HCT116 (cell line): ENCODE measurements at regions not wholly inside any gene's neighbourhood (a gene's known extent, or its start where the extent isn't known, plus 50 kb on each side); places are given as distances from the start of the nearest gene placed in this dataset.

ENCODE experiments used
- ATAC-seq: fragments of 200-7000 bp; cut with Tn5 transposase; 2 replicates; pipeline ENCODE4 v1.9.1; 2020; ENCODE audit warnings: mild to moderate bottlenecking, moderate library complexity
- BruUV-seq: library from RNA; stranded (reverse); fragments of 400-500 nt; replicated peaks from 2 replicates; lab custom pipeline; 2021; lab: Mats Ljungman, UMichigan
- CTCF ChIA-PET: fragments of 300-600 bp; sonication (Branson Sonifier 250); formaldehyde crosslinking; loops from one replicate; lab custom pipeline; 2021; ENCODE audit warnings: antibody characterized with exemption; lab: Charles Lee
- POLR2A ChIA-PET: fragments of 300-600, 350-600 bp; sonication (Branson Sonifier 250); formaldehyde crosslinking; loops from one replicate; lab custom pipeline; 2021; ENCODE audit warnings: antibody characterized with exemption; lab: Charles Lee
- RAD21 ChIA-PET, 2 experiments: fragments of 300-600 bp; sonication (Branson Sonifier 250); formaldehyde crosslinking; loops; one replicate each; lab custom pipeline; 2023; ENCODE audit warnings: low total read pairs in 2 of 2; ENCODE audit not compliant: uncharacterized antibody in 2 of 2, unreplicated experiment in 2 of 2, low non-redundant PET in 1 of 2; lab: Charles Lee
- DNase-seq: peaks from one replicate; pipeline ENCODE4 v3.0.0-alpha.2; 2010; ENCODE audit warnings: low read depth, low spot score
- H2AFZ ChIP-seq: fragments of 200-600 bp; shearing (Covaris generic), sonication (generic); 2 replicates; pipeline ENCODE4 v1.6.1; 2017; ENCODE audit warnings: low read depth, mixed run types, mixed read lengths, antibody characterized with exemption, low read length; ENCODE audit not compliant: poor library complexity, severe bottlenecking
- H3K27ac ChIP-seq: 2 replicates; pipeline ENCODE4 v1.5.1; 2012; ENCODE audit warnings: low read depth, low read length
- H3K27me3 ChIP-seq: fragments of 200-600 bp; sonication (generic); 2 replicates; pipeline ENCODE4 v1.6.1; 2016; ENCODE audit warnings: mixed run types, low read length, mixed read lengths; ENCODE audit not compliant: insufficient read depth
- H3K36me3 ChIP-seq, 2 experiments: fragments of 200-500 bp in 1 of 2; fragments of 200-600 bp in 1 of 2; sonication (Bioruptor generic) in 1 of 2; sonication (generic) in 1 of 2; 2 replicates each; pipeline versions ENCODE4 v1.5.1 to v1.6.1; 2014 to 2016; ENCODE audit warnings: low read length in 2 of 2, inconsistent platforms in 1 of 2, mixed read lengths in 1 of 2, mixed run types in 1 of 2; ENCODE audit not compliant: insufficient read depth in 2 of 2, control insufficient read depth in 1 of 2
- H3K4me1 ChIP-seq, 2 experiments: fragments of 200-600 bp in 1 of 2; sonication (generic) in 1 of 2; 2 replicates each; pipeline versions ENCODE4 v1.5.1 to v1.6.1; 2012 to 2017; ENCODE audit warnings: low read length in 2 of 2, inconsistent platforms in 1 of 2, mild to moderate bottlenecking in 1 of 2, mixed read lengths in 1 of 2, mixed run types in 1 of 2, moderate library complexity in 1 of 2; ENCODE audit not compliant: insufficient read depth in 2 of 2, control insufficient read depth in 1 of 2
- H3K4me2 ChIP-seq: fragments of 200-600 bp; sonication (generic); 2 replicates; pipeline ENCODE4 v1.6.1; 2017; ENCODE audit warnings: mixed run types, low read length, mixed read lengths
- H3K4me3 ChIP-seq, 2 experiments: fragments of 200-600 bp in 1 of 2; sonication (generic) in 1 of 2; replicated peaks in 1 of 2; 2 replicates each; pipeline ENCODE4 v1.5.1; 2011 to 2016; ENCODE audit warnings: low read length in 2 of 2, control low read depth in 1 of 2, low read depth in 1 of 2, mild to moderate bottlenecking in 1 of 2, mixed read lengths in 1 of 2, mixed run types in 1 of 2
- H3K79me2 ChIP-seq: fragments of 200-600 bp; sonication (generic); 2 replicates; pipeline ENCODE4 v1.6.1; 2017; ENCODE audit warnings: mild to moderate bottlenecking, mixed run types, low read length, moderate library complexity, mixed read lengths; ENCODE audit not compliant: insufficient read depth
- H3K9ac ChIP-seq: fragments of 200-600 bp; sonication (generic); 2 replicates; pipeline ENCODE4 v1.6.1; 2016; ENCODE audit warnings: low read length, mixed read lengths
- H3K9me2 ChIP-seq: fragments of 200-600 bp; sonication (generic), shearing (Covaris generic); 2 replicates; pipeline ENCODE4 v1.6.1; 2017; ENCODE audit warnings: mixed run types, mild to moderate bottlenecking, moderate library complexity; ENCODE audit not compliant: insufficient read depth
- H3K9me3 ChIP-seq, 2 experiments: fragments of 200-500 bp in 1 of 2; fragments of 200-600 bp in 1 of 2; sonication (Bioruptor generic) in 1 of 2; sonication (generic) in 1 of 2; 2 replicates each; pipeline ENCODE4 v1.6.1; 2014 to 2017; ENCODE audit warnings: low read length in 2 of 2, mixed read lengths in 2 of 2, inconsistent platforms in 1 of 2, low read depth in 1 of 2, mild to moderate bottlenecking in 1 of 2, mixed run types in 1 of 2, moderate library complexity in 1 of 2; ENCODE audit not compliant: control insufficient read depth in 1 of 2, insufficient read depth in 1 of 2
- H4K20me1 ChIP-seq: fragments of 200-600 bp; sonication (generic), shearing (Covaris generic); 2 replicates; pipeline ENCODE4 v1.6.1; 2017; ENCODE audit warnings: mixed run types, mild to moderate bottlenecking, moderate library complexity; ENCODE audit not compliant: insufficient read depth
- EZH2 ChIP-seq: fragments of 200-600 bp; sonication (generic); IDR thresholded peaks from 2 replicates; pipeline ENCODE4 v1.6.1; 2017; ENCODE audit warnings: antibody characterized with exemption, mixed run types
- EZH2phosphoT487 ChIP-seq: fragments of 200-600 bp; IDR thresholded peaks from 2 replicates; pipeline ENCODE4 v1.6.1; 2018; ENCODE audit warnings: antibody characterized with exemption, borderline replicate concordance
- MAX ChIP-seq: IDR thresholded peaks from 2 replicates; pipeline ENCODE4 v1.6.1; 2012
- SIN3A ChIP-seq: IDR thresholded peaks from 2 replicates; pipeline ENCODE4 v1.6.1; 2012; ENCODE audit warnings: low read depth
- TCF7L2 ChIP-seq: IDR thresholded peaks from 2 replicates; pipeline ENCODE4 v1.7.0; 2011; ENCODE audit warnings: borderline replicate concordance, inconsistent platforms; ENCODE audit not compliant: insufficient read depth, insufficient read length; ENCODE audit errors: extremely low read depth
- ZBTB33 ChIP-seq: IDR thresholded peaks from 2 replicates; pipeline ENCODE4 v1.6.1; 2011; ENCODE audit warnings: mild to moderate bottlenecking, low read length, moderate library complexity; ENCODE audit not compliant: insufficient replicate concordance; ENCODE audit errors: extremely low read depth
- intact Hi-C: fragments of 100-400 bp; cut with micrococcal nuclease; formaldehyde crosslinking; loops from 2 replicates; pipeline ENCODE4 v1.10.0; 2022

GRCh38 chr12:14216405-14217294 is 148.8 kb upstream of the ATF7IP start:
- CTCF ChIA-PET, result interaction anchor here (1.4 kb wide), 1 partner anchor 22 kb away, joined by 5 read pairs; no protein-coding TSS in a partner anchor
- BruUV-seq, result no TSS peak
- H3K9me2 ChIP-seq, result no peaks in the 10 kb centered on the region
- H4K20me1 ChIP-seq, result no peaks in the 10 kb centered on the region
- H3K9ac ChIP-seq, result no peak overlapping the region
- TF ChIP-seq EZH2phosphoT487 (no peak), SIN3A (no peak), TCF7L2 (no peak), ZBTB33 (no peak), MAX (0 out of 2 replicates have a peak, but pooled peaks have one; percentile 41), EZH2 (no peak)
- no peak for DNase-seq
- H3K36me3 ChIP-seq, result no peaks in the 10 kb centered on the region
- peaks cover 7 to 33% of the 10 kb centered on the region in 2 experiments; a peak in 3 of 4 replicates for H3K4me1 ChIP-seq
- H2AFZ ChIP-seq, result peak overlapping the region; percentile 5
- RAD21 ChIA-PET, result no interaction called here
- H3K4me2 ChIP-seq, result peak overlapping the region; percentile 41
- intact Hi-C loops, result no loop called here
- no peaks in the 10 kb centered on the region for H3K27me3 ChIP-seq
- no peak overlapping the region for H3K27ac ChIP-seq
- H3K9me3 ChIP-seq, result no peaks in the 10 kb centered on the region
- ATAC-seq, result peak; percentile 38; the same call in 1 of the 2 replicates
- no peaks in the 10 kb centered on the region for H3K79me2 ChIP-seq
- POLR2A ChIA-PET, result no interaction called here
- no peak overlapping the region for H3K4me3 ChIP-seq
